H4 (cell line): ENCODE measurements at regions not wholly inside any gene's neighbourhood (a gene's known extent, or its start where the extent isn't known, plus 50 kb on each side); places are given as distances from the start of the nearest gene placed in this dataset.
"Not testable (repeated sequence)": the region's sequence is repeated elsewhere in the genome, so short reads cannot be mapped to it uniquely, and the experiment has no call there.

Experiments
- DNase-seq: peaks from one replicate; pipeline ENCODE4 v3.0.0-alpha.2; 2015; ENCODE audit warnings: low spot score

DNA sequence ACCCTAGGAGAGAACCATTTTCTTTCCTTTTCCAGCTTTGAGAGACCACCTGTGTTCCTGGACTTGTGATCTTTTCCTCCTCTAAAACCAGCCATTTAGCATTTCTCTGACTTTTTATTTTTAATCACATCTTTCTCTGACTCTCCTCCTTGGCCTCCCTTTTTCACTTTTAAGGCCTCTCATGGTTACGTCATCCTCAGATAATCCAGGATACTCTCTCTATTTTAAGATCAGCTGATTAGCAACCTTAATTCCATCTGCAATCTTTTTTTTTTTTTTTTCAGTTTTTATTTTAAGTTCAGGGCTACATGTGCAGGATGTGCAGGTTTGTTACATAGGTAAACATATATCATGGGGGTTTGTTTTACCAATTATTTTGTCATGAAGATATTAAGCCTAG is 54.0 kb downstream of the RFPL4B start:
- DNase-seq = no peak

DNA sequence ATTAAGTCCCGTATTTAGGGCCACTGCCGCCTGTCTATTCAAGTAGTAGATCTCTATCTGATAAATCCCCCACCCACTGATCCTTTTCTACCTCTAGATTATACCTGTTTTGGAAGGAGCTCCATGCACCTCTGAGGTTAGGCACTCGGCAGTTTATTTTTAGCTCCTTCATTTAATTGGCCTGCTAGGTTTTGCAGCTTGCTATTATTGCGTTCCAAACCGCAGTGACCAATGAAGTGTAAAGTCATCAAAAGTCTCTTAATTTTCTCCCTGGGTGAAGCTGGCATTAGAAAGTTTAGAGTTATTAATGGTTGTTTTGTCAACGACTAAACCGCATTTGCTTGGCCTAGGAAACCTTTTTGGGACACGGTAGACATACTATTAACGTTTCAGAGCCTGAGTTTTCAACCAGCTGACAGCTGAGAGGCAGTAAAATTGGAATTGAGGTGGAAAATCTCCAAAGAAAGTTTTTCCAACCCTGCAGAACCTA is 60.0 kb downstream of the RFPL4B start:
- DNase-seq = no peak

- DNase-seq = no peak
Measured at GRCh38 chr6:112408522-112408921, 61.4 kb downstream of the RFPL4B start.

- DNase-seq = no peak
Measured at GRCh38 chr6:112409311-112409710, 62.2 kb downstream of the RFPL4B start.

DNA sequence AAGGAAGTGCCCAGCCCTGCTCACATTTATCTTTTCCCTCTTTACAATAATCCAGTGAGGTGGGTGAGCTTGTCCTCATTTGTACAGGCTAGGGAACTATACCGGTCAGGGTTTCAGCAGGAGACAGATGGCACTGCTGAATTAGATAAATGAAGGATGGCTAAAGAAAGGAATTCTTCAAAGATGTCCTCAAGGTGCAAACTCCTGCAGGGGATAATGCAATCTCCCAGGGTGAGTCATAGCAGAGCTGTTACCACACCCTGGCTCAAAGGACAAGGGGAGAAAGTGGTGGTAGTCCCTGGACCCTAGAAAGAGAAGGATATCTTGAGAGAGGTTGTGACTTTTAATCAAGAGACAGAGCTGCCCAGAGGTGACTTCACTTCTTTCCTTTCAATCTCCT is 66.7 kb downstream of the RFPL4B start:
- no peak for DNase-seq

DNA sequence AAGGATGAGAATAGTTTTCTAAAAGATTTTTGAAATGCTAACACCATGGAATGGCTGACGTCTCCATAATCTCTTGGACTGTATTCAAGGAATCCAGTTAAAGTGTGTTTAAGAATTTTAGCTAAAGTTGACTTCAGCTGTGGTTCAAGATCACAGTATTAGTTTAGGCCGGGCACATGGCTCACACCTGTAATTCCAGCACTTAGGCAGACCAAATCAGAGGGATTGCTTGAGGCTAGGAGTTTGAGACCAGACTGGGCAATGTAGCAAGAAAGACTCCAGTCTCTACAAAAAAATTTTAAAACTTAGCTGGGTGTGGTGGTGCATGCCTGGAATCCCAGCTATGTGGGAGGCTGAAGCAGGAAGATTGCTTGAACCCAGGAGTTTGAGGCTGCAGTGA is 68.2 kb downstream of the RFPL4B start:
- no peak for DNase-seq

- no peak for DNase-seq
Measured at GRCh38 chr6:112416866-112417265, 69.7 kb downstream of the RFPL4B start.

DNA sequence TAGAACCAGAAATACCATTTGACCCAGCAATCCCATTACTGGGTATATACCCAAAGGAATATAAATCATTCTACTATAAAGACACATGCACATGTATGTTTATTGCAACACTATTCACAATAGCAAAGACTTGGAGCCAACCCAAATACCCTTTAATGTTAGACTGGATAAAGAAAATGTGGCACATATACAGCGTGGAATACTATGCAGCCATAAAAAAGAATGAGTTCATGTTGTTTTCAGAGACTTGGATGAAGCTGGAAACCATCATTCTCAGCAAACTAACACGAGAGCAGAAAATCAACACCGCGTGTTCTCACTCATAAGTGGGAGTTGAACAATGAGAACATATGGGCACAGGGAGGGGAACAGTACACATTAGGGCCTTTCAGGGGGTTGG is 79.9 kb downstream of the RFPL4B start:
- DNase-seq = not testable (repeated sequence)

- no peak for DNase-seq
Measured at GRCh38 chr6:112427499-112427898, 80.4 kb downstream of the RFPL4B start.

- DNase-seq = no peak
Measured at GRCh38 chr6:112428477-112428876, 81.3 kb downstream of the RFPL4B start.

DNA sequence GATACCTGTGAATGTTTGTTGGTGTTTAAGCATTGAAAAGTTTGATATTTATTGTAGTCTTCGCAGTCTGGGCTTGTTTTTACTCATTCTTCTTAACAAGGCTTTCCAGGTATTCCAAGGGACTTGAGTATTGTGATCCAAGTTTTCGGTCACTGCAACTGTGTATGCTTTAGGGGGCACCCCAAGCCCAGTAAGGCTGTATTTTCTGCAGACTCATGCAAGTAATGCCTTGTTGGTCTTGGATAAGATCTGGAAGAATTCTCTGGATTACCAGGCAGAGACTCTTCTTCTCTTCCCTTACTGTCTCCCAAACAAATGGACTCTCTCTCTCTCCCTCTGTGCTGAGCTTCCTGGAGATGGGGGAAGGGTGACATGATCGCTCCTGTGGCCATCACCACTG is 82.1 kb downstream of the RFPL4B start:
- peak; percentile 3 for DNase-seq

- DNase-seq = no peak
Measured at GRCh38 chr6:112431803-112432202, 84.7 kb downstream of the RFPL4B start.

DNA sequence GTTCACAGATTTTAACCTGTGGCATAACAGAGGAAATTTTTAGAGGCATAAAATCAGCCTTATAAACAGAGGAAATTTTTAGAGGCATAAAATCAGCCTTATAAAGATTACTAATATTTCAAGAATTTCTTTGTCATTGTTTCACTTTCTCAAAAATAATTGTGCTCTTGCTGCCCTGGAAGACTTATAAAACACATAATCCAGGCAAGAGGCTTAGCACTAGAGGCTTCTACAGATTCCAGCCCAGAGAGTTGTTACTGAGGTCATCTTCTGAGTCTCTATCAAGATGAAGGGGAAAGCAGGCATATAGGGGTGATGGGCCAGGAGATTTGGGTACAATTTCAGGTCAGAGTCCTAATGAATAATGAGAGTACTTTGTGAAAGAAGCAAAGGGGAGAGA is 85.7 kb downstream of the RFPL4B start:
- no peak for DNase-seq

DNA sequence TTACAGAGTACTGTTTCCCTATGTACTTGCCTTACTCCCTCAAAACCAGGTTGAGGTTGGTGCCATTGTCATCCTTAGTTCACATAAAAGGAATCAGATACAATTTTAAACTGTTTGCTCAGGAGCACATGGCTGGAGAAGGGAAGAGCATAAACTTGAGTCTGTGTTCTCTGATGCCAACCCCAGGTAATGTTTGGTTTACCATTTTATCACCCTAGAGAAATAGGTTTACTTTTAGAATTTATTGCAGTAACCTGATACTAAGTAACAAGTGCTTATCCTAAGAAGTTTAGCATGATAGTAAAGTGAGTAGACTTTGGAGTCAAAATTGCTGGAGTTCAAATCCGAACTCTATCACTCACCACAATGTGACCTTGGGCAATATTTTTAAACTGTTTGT is 86.3 kb downstream of the RFPL4B start:
- no peak for DNase-seq

GRCh38 chr6:112434896-112435435 is 87.8 kb downstream of the RFPL4B start:
- no peak for DNase-seq

DNA sequence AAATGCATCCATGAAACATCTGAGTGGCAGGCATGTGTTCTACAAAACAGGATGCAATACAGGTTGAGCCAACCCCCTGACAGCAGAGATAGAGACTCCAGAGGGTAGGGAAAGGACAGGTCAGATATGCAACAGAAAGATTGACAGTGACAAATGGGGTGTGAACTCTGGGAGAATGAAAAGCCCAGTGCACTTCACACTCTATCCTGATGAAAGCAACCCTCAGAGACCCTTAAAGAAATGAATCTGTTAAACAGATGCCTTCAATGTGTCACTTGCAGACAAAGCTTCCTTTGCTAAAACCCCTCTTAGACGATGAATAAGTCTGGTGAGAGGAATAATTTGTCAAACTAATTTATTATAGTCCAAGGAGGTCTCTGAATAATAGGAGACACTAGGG is 89.9 kb downstream of the RFPL4B start:
- DNase-seq = no peak

GRCh38 chr6:112439010-112439409 is 91.9 kb downstream of the RFPL4B start:
- DNase-seq = no peak

DNA sequence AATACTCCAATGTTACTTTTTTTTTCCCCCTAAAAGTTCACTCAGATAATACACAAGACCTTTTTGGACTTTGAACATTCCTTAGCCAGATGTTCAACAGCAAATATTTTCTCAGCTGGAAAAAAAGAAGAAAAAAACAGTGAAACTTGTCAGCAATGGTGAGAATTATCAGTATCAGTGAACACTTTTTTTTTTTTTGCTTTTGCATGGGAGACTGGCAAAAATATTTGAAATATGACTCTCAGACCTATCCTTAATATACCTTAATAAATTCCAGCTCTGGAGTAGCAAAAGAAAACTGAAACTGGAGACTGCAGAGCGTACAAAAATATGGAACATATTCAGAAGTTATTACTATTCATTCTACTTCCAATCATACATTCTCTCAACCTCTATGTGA is 92.3 kb downstream of the RFPL4B start:
- DNase-seq = no peak

DNA sequence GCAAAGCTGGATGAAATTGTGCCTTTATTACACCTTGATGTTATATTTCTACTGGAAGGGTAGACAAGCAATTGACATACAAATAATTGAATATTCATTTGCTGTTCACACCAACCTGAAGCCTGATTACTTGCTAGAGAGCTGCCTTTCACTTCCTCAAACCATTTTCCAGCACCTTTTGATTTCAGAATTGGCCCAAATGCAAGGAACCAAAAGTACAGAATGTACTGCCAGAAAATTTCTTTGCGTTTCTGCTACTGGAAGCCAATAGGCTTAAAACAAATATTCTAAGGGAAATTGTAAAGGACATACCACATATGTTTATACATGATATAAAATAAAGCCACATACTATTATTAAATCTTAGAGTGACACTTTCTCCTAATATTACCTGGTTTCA is 94.5 kb downstream of the RFPL4B start:
- no peak for DNase-seq

DNA sequence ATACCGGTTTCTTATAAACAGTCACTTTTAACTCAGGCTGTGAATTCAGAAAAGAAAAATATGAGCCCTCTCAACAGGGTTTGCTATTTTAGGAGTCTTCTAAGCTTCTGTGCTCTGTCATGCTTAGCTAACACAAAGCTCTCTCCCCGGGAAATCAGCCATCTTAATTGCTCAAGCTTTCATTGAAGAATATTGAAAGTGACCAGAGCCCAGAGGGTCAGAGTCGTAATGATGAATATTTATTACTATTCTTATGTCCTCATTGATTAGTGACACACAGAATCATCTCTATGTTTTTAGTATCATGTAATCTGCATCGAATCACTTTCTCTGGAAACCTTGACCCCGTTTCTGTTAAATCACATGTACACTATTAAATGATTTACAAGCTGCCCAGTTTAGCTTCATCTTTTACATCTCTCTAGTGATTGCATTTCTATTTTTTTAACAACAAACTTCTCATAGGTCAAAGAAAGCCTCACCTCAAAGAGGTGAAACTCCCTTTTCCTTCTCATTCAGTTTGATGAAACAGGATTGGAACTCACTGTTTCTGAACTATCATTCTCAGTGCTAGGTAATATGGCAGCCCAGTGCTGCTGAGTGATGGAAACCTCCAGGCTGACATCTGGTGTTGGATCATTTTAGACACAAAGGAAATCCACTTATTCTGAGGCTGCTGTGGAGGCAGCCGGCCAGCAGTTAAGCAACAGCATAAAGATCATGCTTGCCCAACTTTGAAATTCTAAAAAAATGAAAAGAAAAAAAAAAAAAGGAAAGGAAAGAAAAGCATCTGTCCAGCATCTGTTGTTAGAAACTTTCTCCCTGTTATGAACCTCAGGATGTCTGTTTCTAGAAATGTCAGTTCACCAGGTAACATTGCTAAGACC is 96.3 kb downstream of the RFPL4B start:
- peak; percentile 6 for DNase-seq

GRCh38 chr6:112448786-112449185 is 101.7 kb downstream of the RFPL4B start:
- DNase-seq = not testable (repeated sequence)

- no peak for DNase-seq
Measured at GRCh38 chr6:112450663-112451062, 103.5 kb downstream of the RFPL4B start.

GRCh38 chr6:112457886-112458285 is 110.8 kb downstream of the RFPL4B start:
- no peak for DNase-seq
